Tibial artery (tissue), 4 donors: ENCODE measurements at regions not wholly inside any gene's neighbourhood (a gene's known extent, or its start where the extent isn't known, plus 50 kb on each side); places are given as distances from the start of the nearest gene placed in this dataset.

Experiments
- DNase-seq, 2 donors: peaks; one replicate each; pipeline ENCODE4 v3.0.0-alpha.2; 2019
- H3K27ac ChIP-seq, 2 donors: fragments of 200-600 bp; sonication (generic) in 1 of 2; 1 replicate in 1 of 2; 2 replicates in 1 of 2; pipeline ENCODE4 v1.5.1; 2018 to 2019; ENCODE audit warnings: mild to moderate bottlenecking in 1 of 2
- H3K27me3 ChIP-seq, 2 donors: fragments of 200-600 bp; sonication (generic) in 1 of 2; one replicate each; pipeline versions ENCODE4 v1.5.1 to v1.6.0; 2016 to 2019
- H3K36me3 ChIP-seq, 3 donors: fragments of 200-600 bp; sonication (generic) in 2 of 3; one replicate each; pipeline ENCODE4 v1.5.1; 2016 to 2019; ENCODE audit warnings: mild to moderate bottlenecking in 2 of 3
- H3K4me1 ChIP-seq, 4 donors: fragments of 200-600 bp; sonication (generic) in 2 of 4; 1 replicate in 3 of 4; 2 replicates in 1 of 4; pipeline ENCODE4 v1.5.1; 2016 to 2019
- H3K4me3 ChIP-seq, 2 donors: fragments of 200-600 bp; sonication (generic) in 1 of 2; 1 replicate in 1 of 2; 2 replicates in 1 of 2; pipeline ENCODE4 v1.5.1; 2018 to 2019; ENCODE audit warnings: mild to moderate bottlenecking in 2 of 2
- H3K9me3 ChIP-seq, 3 donors: fragments of 200-600 bp; sonication (generic) in 1 of 3; one replicate each; pipeline ENCODE4 v1.5.1; 2016 to 2019
- CTCF ChIP-seq, 2 experiments: fragments of 200-600 bp in 1 of 2; fragments of 450-650 bp in 1 of 2; IDR thresholded peaks; one replicate each; pipeline ENCODE4 v1.5.1; 2017 to 2019; ENCODE audit warnings: antibody characterized with exemption in 2 of 2, mild to moderate bottlenecking in 1 of 2, moderate library complexity in 1 of 2
- intact Hi-C: fragments of 100-400 bp; cut with DNase I; formaldehyde crosslinking; loops from one replicate; pipeline ENCODE4 v1.15.0; 2023; ENCODE audit warnings: low total_unique reads

GRCh38 chr17:45733781-45734180 lies 50.3 kb upstream of the CRHR1 start:
- DNase-seq: no peak
- intact Hi-C loops: no loop called here
- peaks cover 0 to 16% of the 10 kb centered on the region in 2 donors for H3K27me3 ChIP-seq
- no peaks in the 10 kb centered on the region for H3K36me3 ChIP-seq
- no peak overlapping the region for H3K27ac ChIP-seq
- no peaks in the 10 kb centered on the region for H3K4me1 ChIP-seq
- no peak overlapping the region for H3K4me3 ChIP-seq
- no peak for TF ChIP-seq CTCF (IDR thresholded peaks at IDR 0.05)
- peaks cover 0 to 28% (median 18%) of the 10 kb centered on the region in 3 donors for H3K9me3 ChIP-seq
